ENCODE measurements at regions not wholly inside any gene's neighbourhood (a gene's known extent, or its start where the extent isn't known, plus 50 kb on each side); places are given as distances from the start of the nearest gene placed in this dataset.

DNA sequence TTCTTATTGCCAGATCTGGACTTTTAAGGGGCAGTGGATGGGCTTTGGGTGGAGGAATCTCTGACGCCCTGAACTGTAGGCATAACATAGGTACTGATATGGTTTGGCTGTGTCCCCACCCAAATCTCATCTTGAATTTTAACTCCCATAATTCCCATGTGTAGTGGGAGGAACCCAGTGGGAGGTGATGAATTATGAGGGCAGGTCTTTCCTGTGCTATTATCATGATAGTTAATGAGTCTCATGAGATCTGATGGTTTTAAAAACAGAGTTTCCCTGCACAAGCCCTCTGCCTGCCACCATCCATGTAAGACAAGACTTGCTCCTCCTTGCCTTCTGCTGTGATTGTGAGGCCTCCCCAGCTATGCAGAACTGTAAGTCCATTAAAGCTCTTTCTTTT is 160.0 kb upstream of the CRY1 start:
- H3K36me3 ChIP-seq = no peaks in the 10 kb centered on the region
- H3K27me3 ChIP-seq (ENCODE audit: low read depth) = no peaks in the 10 kb centered on the region
- H3K4me1 ChIP-seq = no peaks in the 10 kb centered on the region
- intact Hi-C loops (cut with DNase I) = no loop called here
- DNase-seq (no peak), ATAC-seq (no peak)
- TF ChIP-seq CTCF (IDR thresholded peaks at IDR 0.05) = no peak
- H3K4me3 ChIP-seq = no peak overlapping the region
- H3K9me3 ChIP-seq = no peaks in the 10 kb centered on the region
- no peak overlapping the region for H3K27ac ChIP-seq

- no peak for TF ChIP-seq CTCF (IDR thresholded peaks at IDR 0.05)
- Histone ChIP-seq H3K27ac (no peak overlapping the region), H3K36me3 (no peaks in the 10 kb centered on the region), H3K27me3 (ENCODE audit: low read depth) (no peaks in the 10 kb centered on the region), H3K4me3 (no peak overlapping the region), H3K4me1 (no peaks in the 10 kb centered on the region), H3K9me3 (no peaks in the 10 kb centered on the region)
- DNase-seq (no peak), ATAC-seq (no peak)
- intact Hi-C loops (cut with DNase I) = no loop called here
These were observed 161.0 kb upstream of the CRY1 start for GRCh38 chr12:107254258-107254856.

- Histone ChIP-seq H3K27me3 (ENCODE audit: low read depth) (no peaks in the 10 kb centered on the region), H3K4me3 (no peak overlapping the region), H3K9me3 (no peaks in the 10 kb centered on the region), H3K27ac (no peak overlapping the region), H3K36me3 (no peaks in the 10 kb centered on the region), H3K4me1 (no peaks in the 10 kb centered on the region)
- DNase-seq (no peak), ATAC-seq (no peak)
- intact Hi-C loops (cut with DNase I) = no loop called here
- TF ChIP-seq CTCF (IDR thresholded peaks at IDR 0.05) = no peak
These were observed 165.4 kb upstream of the CRY1 start for GRCh38 chr12:107258780-107259179.

- H3K27ac ChIP-seq = no peak overlapping the region
- no peaks in the 10 kb centered on the region for H3K27me3 ChIP-seq (ENCODE audit: low read depth)
- no peaks in the 10 kb centered on the region for H3K36me3 ChIP-seq
- intact Hi-C loops (cut with DNase I) = no loop called here
- H3K4me1 ChIP-seq = no peaks in the 10 kb centered on the region
- no peak for TF ChIP-seq CTCF (IDR thresholded peaks at IDR 0.05)
- H3K9me3 ChIP-seq = no peaks in the 10 kb centered on the region
- no peak overlapping the region for H3K4me3 ChIP-seq
- DNase-seq (no peak), ATAC-seq (no peak)
These were observed 170.6 kb upstream of the CRY1 start for GRCh38 chr12:107263980-107264379.

GRCh38 chr12:107264667-107265066 is 171.3 kb upstream of the CRY1 start:
- DNase-seq = no peak
- H3K4me3 ChIP-seq = no peak overlapping the region
- H3K36me3 ChIP-seq = no peaks in the 10 kb centered on the region
- no peak for ATAC-seq
- H3K4me1 ChIP-seq = no peaks in the 10 kb centered on the region
- intact Hi-C loops (cut with DNase I) = no loop called here
- no peaks in the 10 kb centered on the region for H3K27me3 ChIP-seq (ENCODE audit: low read depth)
- no peaks in the 10 kb centered on the region for H3K9me3 ChIP-seq
- H3K27ac ChIP-seq = no peak overlapping the region
- TF ChIP-seq CTCF (IDR thresholded peaks at IDR 0.05) = no peak

GRCh38 chr12:107267604-107268003 is 174.3 kb upstream of the CRY1 start:
- intact Hi-C loops (cut with DNase I) = no loop called here
- H3K4me1 ChIP-seq = no peaks in the 10 kb centered on the region
- no peak for TF ChIP-seq CTCF (IDR thresholded peaks at IDR 0.05)
- no peaks in the 10 kb centered on the region for H3K9me3 ChIP-seq
- H3K27me3 ChIP-seq (ENCODE audit: low read depth) = no peaks in the 10 kb centered on the region
- no peak overlapping the region for H3K27ac ChIP-seq
- H3K36me3 ChIP-seq = no peaks in the 10 kb centered on the region
- no peak for DNase-seq
- H3K4me3 ChIP-seq = no peak overlapping the region
- ATAC-seq = no peak
